ENCODE measurements at regions not wholly inside any gene's neighbourhood (a gene's known extent, or its start where the extent isn't known, plus 50 kb on each side); places are given as distances from the start of the nearest gene placed in this dataset.

- no peak for TF ChIP-seq STAT1 (IDR thresholded peaks at IDR 0.05; ENCODE audit: unreplicated experiment)
- no peak for TF ChIP-seq ETS1 (IDR thresholded peaks at IDR 0.05)
- TF ChIP-seq JUNB (IDR thresholded peaks at IDR 0.05; ENCODE audit: unreplicated experiment): no peak
- TF ChIP-seq CREB1 (CRISPR knock-in tag; IDR thresholded peaks at IDR 0.05; ENCODE audit: low read depth): no peak
- no peak for TF ChIP-seq EZH2phosphoT487 (IDR thresholded peaks at IDR 0.05; ENCODE audit: unreplicated experiment)
- TF ChIP-seq NANOG (IDR thresholded peaks at IDR 0.05; ENCODE audit: borderline replicate concordance): no peak
- no peak for TF ChIP-seq ZNF114 (CRISPR knock-in tag; IDR thresholded peaks at IDR 0.05)
- TF ChIP-seq POLR2AphosphoS5 (IDR thresholded peaks at IDR 0.05; ENCODE audit: low read depth): no peak
- no peak for TF ChIP-seq CTCF (conservative IDR thresholded peaks at IDR 0.05; ENCODE audit: low read depth in 2 of 2)
Observed at GRCh38 chr12:127660961-127661360, 606.0 kb upstream of the TMEM132C start (continued).

- H3K36me3 Mint-ChIP-seq (ENCODE audit: low read depth): peaks cover 38% of the 10 kb centered on the region
- TF ChIP-seq ZNF462 (CRISPR knock-in tag; IDR thresholded peaks at IDR 0.05): no peak
- TF ChIP-seq POLR2AphosphoS5 (IDR thresholded peaks at IDR 0.05; ENCODE audit: low read depth): no peak
- no peak for TF ChIP-seq EZH2 (IDR thresholded peaks at IDR 0.05; ENCODE audit: low read depth, unreplicated experiment)
- TF ChIP-seq ETS1 (IDR thresholded peaks at IDR 0.05): no peak
- no peak for TF ChIP-seq REST (IDR thresholded peaks at IDR 0.05; ENCODE audit: unreplicated experiment)
Observed at GRCh38 chr12:127663716-127664115, 603.3 kb upstream of the TMEM132C start.

More at GRCh38 chr12:127663716-127664115, 603.3 kb upstream of the TMEM132C start:
- H3F3A ChIP-seq (replicated peaks; ENCODE audit: low read depth): no peaks in the 10 kb centered on the region
- H3K36me3 ChIP-seq (ENCODE audit: insufficient read depth): no peaks in the 10 kb centered on the region
- Mint-ChIP-seq H3K4me3 (no peak overlapping the region), H3K4me1 (no peaks in the 10 kb centered on the region), H3K27ac (no peak overlapping the region), H3K9me3 (peaks cover 95% of the 10 kb centered on the region), H3K27me3 (ENCODE audit: insufficient read depth, low read depth, poor library complexity) (peaks cover under 1% of the 10 kb centered on the region)
- H4K20me1 ChIP-seq (replicated peaks; ENCODE audit: insufficient read depth): no peaks in the 10 kb centered on the region
- no peak overlapping the region for H2AFZ ChIP-seq
- H3K4me2 ChIP-seq: no peak overlapping the region
- ATAC-seq (no peak), DNase-seq (ENCODE audit: low spot score) (no peak)
- H3K27me3 ChIP-seq (ENCODE audit: insufficient read depth): no peaks in the 10 kb centered on the region
- no peaks in the 10 kb centered on the region for H3K79me2 ChIP-seq (replicated peaks; ENCODE audit: insufficient read depth)
- no peak overlapping the region for H3K27ac ChIP-seq (ENCODE audit: low read depth)
- H3K4me3 ChIP-seq: no peak overlapping the region
- H3K9me2 ChIP-seq (ENCODE audit: insufficient read depth): no peaks in the 10 kb centered on the region
- H3K4me1 ChIP-seq (ENCODE audit: insufficient read depth): no peaks in the 10 kb centered on the region
